HCT116 (cell line): ENCODE measurements at regions not wholly inside any gene's neighbourhood (a gene's known extent, or its start where the extent isn't known, plus 50 kb on each side); places are given as distances from the start of the nearest gene placed in this dataset.

Experiments used
- CEBPB ChIP-seq: IDR thresholded peaks from 2 replicates; pipeline ENCODE4 v1.6.1; 2012; ENCODE audit warnings: low read depth
- CTCF ChIP-seq, 3 experiments: fragments of 200-600 bp in 1 of 3; sonication (generic) in 1 of 3; IDR thresholded peaks in 2 of 3; conservative IDR thresholded peaks in 1 of 3; 2 replicates each; pipeline ENCODE4 v1.5.1; 2012 to 2017; ENCODE audit warnings: low read depth in 2 of 3, low read length in 2 of 3, antibody characterized with exemption in 1 of 3, borderline replicate concordance in 1 of 3, control low read depth in 1 of 3, mild to moderate bottlenecking in 1 of 3, mixed read lengths in 1 of 3, mixed run types in 1 of 3, moderate library complexity in 1 of 3; ENCODE audit not compliant: insufficient read depth in 1 of 3
- ELF1 ChIP-seq: IDR thresholded peaks from 2 replicates; pipeline ENCODE4 v1.6.1; 2012; ENCODE audit warnings: low read depth, borderline replicate concordance
- EZH2 ChIP-seq: fragments of 200-600 bp; sonication (generic); IDR thresholded peaks from 2 replicates; pipeline ENCODE4 v1.6.1; 2017; ENCODE audit warnings: antibody characterized with exemption, mixed run types
- EZH2phosphoT487 ChIP-seq: fragments of 200-600 bp; IDR thresholded peaks from 2 replicates; pipeline ENCODE4 v1.6.1; 2018; ENCODE audit warnings: antibody characterized with exemption, borderline replicate concordance
- POLR2A ChIP-seq: IDR thresholded peaks from 2 replicates; pipeline ENCODE4 v1.7.0; 2011; ENCODE audit warnings: borderline replicate concordance; ENCODE audit not compliant: insufficient read depth, insufficient read length; ENCODE audit errors: extremely low read depth
- POLR2AphosphoS5 ChIP-seq: IDR thresholded peaks from 2 replicates; pipeline ENCODE4 v1.6.1; 2011; ENCODE audit warnings: mild to moderate bottlenecking, low read depth, low read length, moderate library complexity
- RAD21 ChIP-seq: IDR thresholded peaks from 2 replicates; pipeline ENCODE4 v1.6.1; 2012; ENCODE audit warnings: low read depth, mild to moderate bottlenecking
- SRF ChIP-seq: IDR thresholded peaks from 2 replicates; pipeline ENCODE4 v1.6.1; 2012; ENCODE audit warnings: low read depth
- TCF7L2 ChIP-seq: IDR thresholded peaks from 2 replicates; pipeline ENCODE4 v1.7.0; 2011; ENCODE audit warnings: borderline replicate concordance, inconsistent platforms; ENCODE audit not compliant: insufficient read depth, insufficient read length; ENCODE audit errors: extremely low read depth
- TF ChIP-seq, protein P1 (sequence below): IDR thresholded peaks from 2 replicates; pipeline ENCODE4 v1.6.1; 2012; ENCODE audit warnings: low read depth

GRCh38 chrX:95058815-95059214 is 1384.8 kb downstream of the FAM133A start:
- TF ChIP-seq POLR2AphosphoS5 = no peak
- TF ChIP-seq EZH2 = no peak
- no peak for TF ChIP-seq POLR2A
- no peak for TF ChIP-seq RAD21
- no peak for TF ChIP-seq CTCF (IDR thresholded peaks at IDR 0.05 in 2 of 3, conservative IDR thresholded peaks at IDR 0.05 in 1 of 3; ENCODE audit: borderline replicate concordance in 1 of 3, insufficient read depth in 1 of 3, low read depth in 2 of 3, low read length in 2 of 3)
- TF ChIP-seq, protein P1, sequence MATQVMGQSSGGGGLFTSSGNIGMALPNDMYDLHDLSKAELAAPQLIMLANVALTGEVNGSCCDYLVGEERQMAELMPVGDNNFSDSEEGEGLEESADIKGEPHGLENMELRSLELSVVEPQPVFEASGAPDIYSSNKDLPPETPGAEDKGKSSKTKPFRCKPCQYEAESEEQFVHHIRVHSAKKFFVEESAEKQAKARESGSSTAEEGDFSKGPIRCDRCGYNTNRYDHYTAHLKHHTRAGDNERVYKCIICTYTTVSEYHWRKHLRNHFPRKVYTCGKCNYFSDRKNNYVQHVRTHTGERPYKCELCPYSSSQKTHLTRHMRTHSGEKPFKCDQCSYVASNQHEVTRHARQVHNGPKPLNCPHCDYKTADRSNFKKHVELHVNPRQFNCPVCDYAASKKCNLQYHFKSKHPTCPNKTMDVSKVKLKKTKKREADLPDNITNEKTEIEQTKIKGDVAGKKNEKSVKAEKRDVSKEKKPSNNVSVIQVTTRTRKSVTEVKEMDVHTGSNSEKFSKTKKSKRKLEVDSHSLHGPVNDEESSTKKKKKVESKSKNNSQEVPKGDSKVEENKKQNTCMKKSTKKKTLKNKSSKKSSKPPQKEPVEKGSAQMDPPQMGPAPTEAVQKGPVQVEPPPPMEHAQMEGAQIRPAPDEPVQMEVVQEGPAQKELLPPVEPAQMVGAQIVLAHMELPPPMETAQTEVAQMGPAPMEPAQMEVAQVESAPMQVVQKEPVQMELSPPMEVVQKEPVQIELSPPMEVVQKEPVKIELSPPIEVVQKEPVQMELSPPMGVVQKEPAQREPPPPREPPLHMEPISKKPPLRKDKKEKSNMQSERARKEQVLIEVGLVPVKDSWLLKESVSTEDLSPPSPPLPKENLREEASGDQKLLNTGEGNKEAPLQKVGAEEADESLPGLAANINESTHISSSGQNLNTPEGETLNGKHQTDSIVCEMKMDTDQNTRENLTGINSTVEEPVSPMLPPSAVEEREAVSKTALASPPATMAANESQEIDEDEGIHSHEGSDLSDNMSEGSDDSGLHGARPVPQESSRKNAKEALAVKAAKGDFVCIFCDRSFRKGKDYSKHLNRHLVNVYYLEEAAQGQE = no peak
- TF ChIP-seq TCF7L2 = no peak
- TF ChIP-seq CEBPB = no peak
- no peak for TF ChIP-seq SRF
- TF ChIP-seq ELF1 = no peak
- no peak for TF ChIP-seq EZH2phosphoT487
